Peyer's patch (tissue), 4 donors: ENCODE measurements at regions not wholly inside any gene's neighbourhood (a gene's known extent, or its start where the extent isn't known, plus 50 kb on each side); places are given as distances from the start of the nearest gene placed in this dataset.

Source experiments
- DNase-seq, 3 donors: peaks; one replicate each; pipeline ENCODE4 v3.0.0-alpha.2; 2017 to 2019
- H3K27ac ChIP-seq, 4 donors: fragments of 200-600 bp; sonication (generic); one replicate each; pipeline ENCODE4 v1.5.1; 2016 to 2019
- H3K27me3 ChIP-seq, 2 donors: fragments of 200-600 bp; sonication (generic); one replicate each; pipeline ENCODE4 v1.5.1; 2019
- H3K36me3 ChIP-seq, 3 donors: fragments of 200-600 bp; sonication (generic); one replicate each; pipeline ENCODE4 v1.5.1; 2016 to 2019
- H3K4me1 ChIP-seq, 4 donors: fragments of 200-600 bp; sonication (generic); one replicate each; pipeline ENCODE4 v1.5.1; 2016 to 2019
- H3K4me3 ChIP-seq, 4 donors: fragments of 200-600 bp; sonication (generic); 1 replicate in 3 of 4; 2 replicates in 1 of 4; pipeline ENCODE4 v1.5.1; 2016 to 2019; ENCODE audit warnings: mild to moderate bottlenecking in 1 of 4
- H3K9me3 ChIP-seq, 4 donors: fragments of 200-600 bp; sonication (generic); one replicate each; pipeline ENCODE4 v1.5.1; 2016 to 2019; ENCODE audit warnings: mild to moderate bottlenecking in 1 of 4
- POLR2A ChIP-seq, 2 donors: fragments of 450-650 bp; IDR thresholded peaks; one replicate each; pipeline ENCODE4 v1.5.1; 2017; ENCODE audit warnings: antibody characterized with exemption in 2 of 2, mild to moderate bottlenecking in 2 of 2, moderate library complexity in 2 of 2
- TF ChIP-seq, protein P1 (sequence below), 6 experiments: fragments of 450-650 bp in 4 of 6; fragments of 200-600 bp in 2 of 6; sonication (generic) in 1 of 6; IDR thresholded peaks; one replicate each; pipeline ENCODE4 v1.5.1; 2017 to 2019; ENCODE audit warnings: antibody characterized with exemption in 6 of 6, mild to moderate bottlenecking in 3 of 6, moderate library complexity in 1 of 6

- no peak for TF ChIP-seq POLR2A (IDR thresholded peaks at IDR 0.05)
- TF ChIP-seq, protein P1, sequence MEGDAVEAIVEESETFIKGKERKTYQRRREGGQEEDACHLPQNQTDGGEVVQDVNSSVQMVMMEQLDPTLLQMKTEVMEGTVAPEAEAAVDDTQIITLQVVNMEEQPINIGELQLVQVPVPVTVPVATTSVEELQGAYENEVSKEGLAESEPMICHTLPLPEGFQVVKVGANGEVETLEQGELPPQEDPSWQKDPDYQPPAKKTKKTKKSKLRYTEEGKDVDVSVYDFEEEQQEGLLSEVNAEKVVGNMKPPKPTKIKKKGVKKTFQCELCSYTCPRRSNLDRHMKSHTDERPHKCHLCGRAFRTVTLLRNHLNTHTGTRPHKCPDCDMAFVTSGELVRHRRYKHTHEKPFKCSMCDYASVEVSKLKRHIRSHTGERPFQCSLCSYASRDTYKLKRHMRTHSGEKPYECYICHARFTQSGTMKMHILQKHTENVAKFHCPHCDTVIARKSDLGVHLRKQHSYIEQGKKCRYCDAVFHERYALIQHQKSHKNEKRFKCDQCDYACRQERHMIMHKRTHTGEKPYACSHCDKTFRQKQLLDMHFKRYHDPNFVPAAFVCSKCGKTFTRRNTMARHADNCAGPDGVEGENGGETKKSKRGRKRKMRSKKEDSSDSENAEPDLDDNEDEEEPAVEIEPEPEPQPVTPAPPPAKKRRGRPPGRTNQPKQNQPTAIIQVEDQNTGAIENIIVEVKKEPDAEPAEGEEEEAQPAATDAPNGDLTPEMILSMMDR (IDR thresholded peaks at IDR 0.05), result no peak
- no peaks in the 10 kb centered on the region for H3K4me1 ChIP-seq
These were observed 306.0 kb downstream of the MYCN start for GRCh38 chr2:16246281-16246850.

DNA sequence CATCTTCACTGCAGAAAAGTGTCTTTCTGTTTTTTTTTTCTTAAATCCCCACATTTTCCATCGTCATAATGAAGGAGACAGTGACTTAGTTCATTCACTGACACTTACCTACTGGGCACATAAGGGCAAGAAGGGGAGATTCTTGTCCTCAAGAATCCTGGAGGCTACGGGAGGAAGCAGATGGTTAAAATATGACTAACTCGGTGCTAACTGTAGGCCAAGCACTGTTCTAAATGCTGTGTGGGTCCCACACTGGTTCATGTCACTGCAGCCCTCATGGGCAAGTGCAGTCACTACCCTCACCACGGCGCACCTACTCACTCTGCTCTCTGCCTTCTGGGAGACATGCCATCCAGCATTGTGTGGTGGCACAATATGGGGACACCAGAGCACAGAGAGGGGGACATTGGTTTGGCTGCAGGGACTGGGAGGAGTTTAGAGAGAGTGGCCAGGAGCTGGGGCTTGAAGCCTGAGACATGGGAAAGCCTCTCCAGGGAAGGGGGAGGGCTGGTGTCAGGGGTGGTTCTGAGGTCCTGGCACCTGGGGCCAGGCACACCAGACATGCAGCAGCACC lies 305.2 kb downstream of the MYCN start:
- H3K9me3 ChIP-seq, result no peaks in the 10 kb centered on the region
- H3K27me3 ChIP-seq, result no peaks in the 10 kb centered on the region
- H3K36me3 ChIP-seq, result no peaks in the 10 kb centered on the region
- no peak for DNase-seq
- no peak for TF ChIP-seq POLR2A (IDR thresholded peaks at IDR 0.05)
- TF ChIP-seq, protein P1 (IDR thresholded peaks at IDR 0.05), result no peak
- no peaks in the 10 kb centered on the region for H3K4me1 ChIP-seq
- no peak overlapping the region for H3K27ac ChIP-seq
- H3K4me3 ChIP-seq, result no peak overlapping the region

More at GRCh38 chr2:16246281-16246850, 306.0 kb downstream of the MYCN start:
- Histone ChIP-seq H3K27me3 (no peaks in the 10 kb centered on the region), H3K27ac (no peak overlapping the region), H3K4me3 (no peak overlapping the region), H3K9me3 (no peaks in the 10 kb centered on the region), H3K36me3 (no peaks in the 10 kb centered on the region)
- no peak for DNase-seq

- no peak for TF ChIP-seq POLR2A (IDR thresholded peaks at IDR 0.05)
- TF ChIP-seq, protein P1 (IDR thresholded peaks at IDR 0.05), result no peak
- no peaks in the 10 kb centered on the region for H3K27me3 ChIP-seq
- no peaks in the 10 kb centered on the region for H3K4me1 ChIP-seq
- H3K4me3 ChIP-seq, result no peak overlapping the region
- no peak overlapping the region for H3K27ac ChIP-seq
- DNase-seq, result no peak
- no peaks in the 10 kb centered on the region for H3K9me3 ChIP-seq
- no peaks in the 10 kb centered on the region for H3K36me3 ChIP-seq
These were observed 304.6 kb downstream of the MYCN start for GRCh38 chr2:16244966-16245320.

- Histone ChIP-seq H3K4me3 (no peak overlapping the region), H3K4me1 (no peaks in the 10 kb centered on the region), H3K9me3 (no peaks in the 10 kb centered on the region), H3K27ac (no peak overlapping the region), H3K27me3 (no peaks in the 10 kb centered on the region), H3K36me3 (no peaks in the 10 kb centered on the region)
- DNase-seq, result no peak
- no peak for TF ChIP-seq POLR2A (IDR thresholded peaks at IDR 0.05)
- TF ChIP-seq, protein P1 (IDR thresholded peaks at IDR 0.05), result no peak
These were observed 304.0 kb downstream of the MYCN start for GRCh38 chr2:16244153-16244965.

- Histone ChIP-seq H3K27ac (no peak overlapping the region), H3K9me3 (no peaks in the 10 kb centered on the region), H3K27me3 (no peaks in the 10 kb centered on the region), H3K4me3 (no peak overlapping the region), H3K4me1 (no peaks in the 10 kb centered on the region), H3K36me3 (no peaks in the 10 kb centered on the region)
- no peak for TF ChIP-seq POLR2A (IDR thresholded peaks at IDR 0.05)
- TF ChIP-seq, protein P1 (IDR thresholded peaks at IDR 0.05), result no peak
- DNase-seq, result no peak
These were observed 303.2 kb downstream of the MYCN start for GRCh38 chr2:16243411-16243996.
